ENCODE measurements at regions not wholly inside any gene's neighbourhood (a gene's known extent, or its start where the extent isn't known, plus 50 kb on each side); places are given as distances from the start of the nearest gene placed in this dataset.

GRCh38 chr5:143554918-143555477, 151.5 kb upstream of the NR3C1 start:
- no peak for DNase-seq

GRCh38 chr5:143554187-143554717, 150.8 kb upstream of the NR3C1 start:
- DNase-seq: no peak

- DNase-seq: no peak
These were observed 149.2 kb upstream of the NR3C1 start for GRCh38 chr5:143552680-143553079.

GRCh38 chr5:143551820-143552251, 148.3 kb upstream of the NR3C1 start:
- DNase-seq: no peak

GRCh38 chr5:143550986-143551630, 147.6 kb upstream of the NR3C1 start:
- DNase-seq: no peak

GRCh38 chr5:143547342-143547741, 143.9 kb upstream of the NR3C1 start:
- no peak for DNase-seq

GRCh38 chr5:143546394-143546793, 142.9 kb upstream of the NR3C1 start:
- DNase-seq: no peak

- no peak for DNase-seq
These were observed 141.1 kb upstream of the NR3C1 start for GRCh38 chr5:143544606-143545005.

GRCh38 chr5:143543358-143544255, 140.1 kb upstream of the NR3C1 start:
- no peak for DNase-seq

- no peak for DNase-seq
These were observed 139.3 kb upstream of the NR3C1 start for GRCh38 chr5:143542798-143543144.

GRCh38 chr5:143541943-143542797, 138.7 kb upstream of the NR3C1 start:
- no peak for DNase-seq

- no peak for DNase-seq
These were observed 136.3 kb upstream of the NR3C1 start for GRCh38 chr5:143539742-143540141.

GRCh38 chr5:143537056-143537455, 133.6 kb upstream of the NR3C1 start:
- DNase-seq: no peak

GRCh38 chr5:143536364-143536763, 132.9 kb upstream of the NR3C1 start:
- no peak for DNase-seq

GRCh38 chr5:143534761-143535154, 131.3 kb upstream of the NR3C1 start:
- DNase-seq: no peak

GRCh38 chr5:143533978-143534760, 130.7 kb upstream of the NR3C1 start:
- DNase-seq: no peak

GRCh38 chr5:143533475-143533874, 130.0 kb upstream of the NR3C1 start:
- DNase-seq: no peak

- DNase-seq: no peak
These were observed 124.3 kb upstream of the NR3C1 start for GRCh38 chr5:143527808-143528207.

GRCh38 chr5:143525176-143525575, 121.7 kb upstream of the NR3C1 start:
- DNase-seq: no peak

- no peak for DNase-seq
These were observed 121.0 kb upstream of the NR3C1 start for GRCh38 chr5:143524338-143524945.

GRCh38 chr5:143521846-143522400, 118.4 kb upstream of the NR3C1 start:
- DNase-seq: no peak
